ENCODE measurements at regions not wholly inside any gene's neighbourhood (a gene's known extent, or its start where the extent isn't known, plus 50 kb on each side); places are given as distances from the start of the nearest gene placed in this dataset.

GRCh38 chr10:44788147-44789129 lies 122.7 kb upstream of the TMEM72 start (continued):
- TF ChIP-seq, protein P1, sequence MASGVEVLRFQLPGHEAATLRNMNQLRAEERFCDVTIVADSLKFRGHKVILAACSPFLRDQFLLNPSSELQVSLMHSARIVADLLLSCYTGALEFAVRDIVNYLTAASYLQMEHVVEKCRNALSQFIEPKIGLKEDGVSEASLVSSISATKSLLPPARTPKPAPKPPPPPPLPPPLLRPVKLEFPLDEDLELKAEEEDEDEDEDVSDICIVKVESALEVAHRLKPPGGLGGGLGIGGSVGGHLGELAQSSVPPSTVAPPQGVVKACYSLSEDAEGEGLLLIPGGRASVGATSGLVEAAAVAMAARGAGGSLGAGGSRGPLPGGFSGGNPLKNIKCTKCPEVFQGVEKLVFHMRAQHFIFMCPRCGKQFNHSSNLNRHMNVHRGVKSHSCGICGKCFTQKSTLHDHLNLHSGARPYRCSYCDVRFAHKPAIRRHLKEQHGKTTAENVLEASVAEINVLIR (CRISPR knock-in tag; IDR thresholded peaks at IDR 0.05), result peak; percentile 74
- TF ChIP-seq HMGXB4 (CRISPR knock-in tag; IDR thresholded peaks at IDR 0.05) (no peak), CTBP1 (IDR thresholded peaks at IDR 0.05; ENCODE audit: borderline replicate concordance) (peak; percentile 27; the same call in 1 of the 2 replicates), ZNF384 (IDR thresholded peaks at IDR 0.05; ENCODE audit: low read depth, low read length) (no peak), ZNF75A (CRISPR knock-in tag; IDR thresholded peaks at IDR 0.05) (no peak), TCFL5 (CRISPR knock-in tag; conservative IDR thresholded peaks at IDR 0.05) (no peak), MAFG (tag; conservative IDR thresholded peaks at IDR 0.05) (peak; percentile 89), SETDB1 (IDR thresholded peaks at IDR 0.05; ENCODE audit: low read length) (no peak), SMARCA5 (IDR thresholded peaks at IDR 0.05) (0 out of 2 replicates have a peak, but pooled peaks have one; percentile 38), RAD21 (CRISPR knock-in tag; conservative IDR thresholded peaks at IDR 0.05 in 1 of 2, IDR thresholded peaks at IDR 0.05 in 1 of 2) (no peak), SAFB2 (IDR thresholded peaks at IDR 0.05; ENCODE audit: borderline replicate concordance, low read depth, low read length, severe bottlenecking) (no peak), TOE1 (IDR thresholded peaks at IDR 0.05; ENCODE audit: borderline replicate concordance) (no peak), TOE1 (CRISPR knock-in tag; IDR thresholded peaks at IDR 0.05; ENCODE audit: borderline replicate concordance, low read depth) (no peak), CBX8 (IDR thresholded peaks at IDR 0.05; ENCODE audit: borderline replicate concordance, extremely low read depth, low read depth, low read length, poor library complexity, severe bottlenecking) (no peak)
- TF ChIP-seq, protein P2, sequence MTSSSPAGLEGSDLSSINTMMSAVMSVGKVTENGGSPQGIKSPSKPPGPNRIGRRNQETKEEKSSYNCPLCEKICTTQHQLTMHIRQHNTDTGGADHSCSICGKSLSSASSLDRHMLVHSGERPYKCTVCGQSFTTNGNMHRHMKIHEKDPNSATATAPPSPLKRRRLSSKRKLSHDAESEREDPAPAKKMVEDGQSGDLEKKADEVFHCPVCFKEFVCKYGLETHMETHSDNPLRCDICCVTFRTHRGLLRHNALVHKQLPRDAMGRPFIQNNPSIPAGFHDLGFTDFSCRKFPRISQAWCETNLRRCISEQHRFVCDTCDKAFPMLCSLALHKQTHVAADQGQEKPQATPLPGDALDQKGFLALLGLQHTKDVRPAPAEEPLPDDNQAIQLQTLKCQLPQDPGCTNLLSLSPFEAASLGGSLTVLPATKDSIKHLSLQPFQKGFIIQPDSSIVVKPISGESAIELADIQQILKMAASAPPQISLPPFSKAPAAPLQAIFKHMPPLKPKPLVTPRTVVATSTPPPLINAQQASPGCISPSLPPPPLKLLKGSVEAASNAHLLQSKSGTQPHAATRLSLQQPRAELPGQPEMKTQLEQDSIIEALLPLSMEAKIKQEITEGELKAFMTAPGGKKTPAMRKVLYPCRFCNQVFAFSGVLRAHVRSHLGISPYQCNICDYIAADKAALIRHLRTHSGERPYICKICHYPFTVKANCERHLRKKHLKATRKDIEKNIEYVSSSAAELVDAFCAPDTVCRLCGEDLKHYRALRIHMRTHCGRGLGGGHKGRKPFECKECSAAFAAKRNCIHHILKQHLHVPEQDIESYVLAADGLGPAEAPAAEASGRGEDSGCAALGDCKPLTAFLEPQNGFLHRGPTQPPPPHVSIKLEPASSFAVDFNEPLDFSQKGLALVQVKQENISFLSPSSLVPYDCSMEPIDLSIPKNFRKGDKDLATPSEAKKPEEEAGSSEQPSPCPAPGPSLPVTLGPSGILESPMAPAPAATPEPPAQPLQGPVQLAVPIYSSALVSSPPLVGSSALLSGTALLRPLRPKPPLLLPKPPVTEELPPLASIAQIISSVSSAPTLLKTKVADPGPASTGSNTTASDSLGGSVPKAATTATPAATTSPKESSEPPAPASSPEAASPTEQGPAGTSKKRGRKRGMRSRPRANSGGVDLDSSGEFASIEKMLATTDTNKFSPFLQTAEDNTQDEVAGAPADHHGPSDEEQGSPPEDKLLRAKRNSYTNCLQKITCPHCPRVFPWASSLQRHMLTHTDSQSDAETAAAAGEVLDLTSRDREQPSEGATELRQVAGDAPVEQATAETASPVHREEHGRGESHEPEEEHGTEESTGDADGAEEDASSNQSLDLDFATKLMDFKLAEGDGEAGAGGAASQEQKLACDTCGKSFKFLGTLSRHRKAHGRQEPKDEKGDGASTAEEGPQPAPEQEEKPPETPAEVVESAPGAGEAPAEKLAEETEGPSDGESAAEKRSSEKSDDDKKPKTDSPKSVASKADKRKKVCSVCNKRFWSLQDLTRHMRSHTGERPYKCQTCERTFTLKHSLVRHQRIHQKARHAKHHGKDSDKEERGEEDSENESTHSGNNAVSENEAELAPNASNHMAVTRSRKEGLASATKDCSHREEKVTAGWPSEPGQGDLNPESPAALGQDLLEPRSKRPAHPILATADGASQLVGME (CRISPR knock-in tag; IDR thresholded peaks at IDR 0.05), result no peak
- TF ChIP-seq, protein P3, sequence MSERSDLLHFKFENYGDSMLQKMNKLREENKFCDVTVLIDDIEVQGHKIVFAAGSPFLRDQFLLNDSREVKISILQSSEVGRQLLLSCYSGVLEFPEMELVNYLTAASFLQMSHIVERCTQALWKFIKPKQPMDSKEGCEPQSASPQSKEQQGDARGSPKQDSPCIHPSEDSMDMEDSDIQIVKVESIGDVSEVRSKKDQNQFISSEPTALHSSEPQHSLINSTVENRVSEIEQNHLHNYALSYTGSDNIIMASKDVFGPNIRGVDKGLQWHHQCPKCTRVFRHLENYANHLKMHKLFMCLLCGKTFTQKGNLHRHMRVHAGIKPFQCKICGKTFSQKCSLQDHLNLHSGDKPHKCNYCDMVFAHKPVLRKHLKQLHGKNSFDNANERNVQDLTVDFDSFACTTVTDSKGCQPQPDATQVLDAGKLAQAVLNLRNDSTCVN (CRISPR knock-in tag; IDR thresholded peaks at IDR 0.05), result peak; percentile 17; the same call in 1 of the 2 replicates

Data from K562 (cell line).